ENCODE measurements at regions not wholly inside any gene's neighbourhood (a gene's known extent, or its start where the extent isn't known, plus 50 kb on each side); places are given as distances from the start of the nearest gene placed in this dataset.

- no peaks in the 10 kb centered on the region for H3K9me1 ChIP-seq (ENCODE audit: control insufficient read depth, extremely low read depth, insufficient read depth, low read length)
- H3K4me3 ChIP-seq (ENCODE audit: control insufficient read depth in 2 of 3, extremely low read depth in 1 of 3, insufficient read depth in 2 of 3, low read depth in 1 of 3, low read length in 3 of 3): no peak overlapping the region
- no peaks in the 10 kb centered on the region for H3K36me3 ChIP-seq (ENCODE audit: control insufficient read depth in 2 of 2, extremely low read depth in 1 of 2, insufficient read depth in 2 of 2, low read length in 2 of 2)
- DNase-seq (ENCODE audit: low read depth, low spot score) (no peak), FAIRE-seq (no peak)
- H4K20me1 ChIP-seq (ENCODE audit: control insufficient read depth, extremely low read depth, insufficient read depth, low read length): no peaks in the 10 kb centered on the region
- H3K27ac ChIP-seq (ENCODE audit: control insufficient read depth, insufficient read depth, low read length): no peak overlapping the region
- no peaks in the 10 kb centered on the region for H3K9me3 ChIP-seq (ENCODE audit: control insufficient read depth, low read depth, low read length)
- peaks cover 22% of the 10 kb centered on the region for H3K4me1 ChIP-seq (ENCODE audit: control insufficient read depth, extremely low read depth, insufficient read depth, low read length)
- no peaks in the 10 kb centered on the region for H3K27me3 ChIP-seq (ENCODE audit: control insufficient read depth, extremely low read depth, insufficient read depth, low read length)
- no peaks in the 10 kb centered on the region for H3K79me2 ChIP-seq (ENCODE audit: control insufficient read depth, insufficient read depth, low read length)
- no peak overlapping the region for H3K4me2 ChIP-seq (ENCODE audit: control insufficient read depth, extremely low read depth, insufficient read depth, low read depth, low read length)
- H3K9ac ChIP-seq (ENCODE audit: control insufficient read depth, extremely low read depth, insufficient read depth, low read length): no peak overlapping the region
- dilution Hi-C loops (cut with MboI; ENCODE audit: extremely low pct_ligation_motif_present, low sequenced_read_pairs): no loop called here
- H2AFZ ChIP-seq (ENCODE audit: control insufficient read depth, low read length): no peak overlapping the region
- TF ChIP-seq EZH2 (IDR thresholded peaks at IDR 0.05; ENCODE audit: low read length): no peak
- TF ChIP-seq CTCF (optimal IDR thresholded peaks at IDR 0.05 in 1 of 3, IDR thresholded peaks at IDR 0.05 in 1 of 3, conservative IDR thresholded peaks at IDR 0.05 in 1 of 3; ENCODE audit: extremely low read depth in 1 of 3, insufficient read depth in 2 of 3, low read length in 3 of 3): no peak
Measured at GRCh38 chr1:222890716-222891115, 75.9 kb downstream of the DISP1 start.

GRCh38 chr1:222891578-222891977 is 76.7 kb downstream of the DISP1 start:
- TF ChIP-seq EZH2 (IDR thresholded peaks at IDR 0.05; ENCODE audit: low read length): no peak
- no peak for TF ChIP-seq CTCF (optimal IDR thresholded peaks at IDR 0.05 in 1 of 3, IDR thresholded peaks at IDR 0.05 in 1 of 3, conservative IDR thresholded peaks at IDR 0.05 in 1 of 3; ENCODE audit: extremely low read depth in 1 of 3, insufficient read depth in 2 of 3, low read length in 3 of 3)
- no peak overlapping the region for H2AFZ ChIP-seq (ENCODE audit: control insufficient read depth, low read length)

More at GRCh38 chr1:222891578-222891977, 76.7 kb downstream of the DISP1 start:
- Histone ChIP-seq H3K9me1 (ENCODE audit: control insufficient read depth, extremely low read depth, insufficient read depth, low read length) (no peaks in the 10 kb centered on the region), H3K4me1 (ENCODE audit: control insufficient read depth, extremely low read depth, insufficient read depth, low read length) (peaks cover 23% of the 10 kb centered on the region), H4K20me1 (ENCODE audit: control insufficient read depth, extremely low read depth, insufficient read depth, low read length) (no peaks in the 10 kb centered on the region), H3K27ac (ENCODE audit: control insufficient read depth, insufficient read depth, low read length) (no peak overlapping the region), H3K4me2 (ENCODE audit: control insufficient read depth, extremely low read depth, insufficient read depth, low read depth, low read length) (no peak overlapping the region), H3K4me3 (ENCODE audit: control insufficient read depth in 2 of 3, extremely low read depth in 1 of 3, insufficient read depth in 2 of 3, low read depth in 1 of 3, low read length in 3 of 3) (no peak overlapping the region), H3K9me3 (ENCODE audit: control insufficient read depth, low read depth, low read length) (no peaks in the 10 kb centered on the region), H3K9ac (ENCODE audit: control insufficient read depth, extremely low read depth, insufficient read depth, low read length) (no peak overlapping the region), H3K36me3 (ENCODE audit: control insufficient read depth in 2 of 2, extremely low read depth in 1 of 2, insufficient read depth in 2 of 2, low read length in 2 of 2) (no peaks in the 10 kb centered on the region), H3K27me3 (ENCODE audit: control insufficient read depth, extremely low read depth, insufficient read depth, low read length) (no peaks in the 10 kb centered on the region), H3K79me2 (ENCODE audit: control insufficient read depth, insufficient read depth, low read length) (no peaks in the 10 kb centered on the region)
- DNase-seq (ENCODE audit: low read depth, low spot score) (no peak), FAIRE-seq (no peak)
- dilution Hi-C loops (cut with MboI; ENCODE audit: extremely low pct_ligation_motif_present, low sequenced_read_pairs): no loop called here

All from keratinocyte (primary cell).